Natural killer cell (primary cell): ENCODE measurements at regions not wholly inside any gene's neighbourhood (a gene's known extent, or its start where the extent isn't known, plus 50 kb on each side); places are given as distances from the start of the nearest gene placed in this dataset.

Experiments
- ATAC-seq, 3 donors: fragments of 150-1000 bp in 2 of 3; fragments of 200-7000 bp in 1 of 3; cut with Tn5 transposase; 1 replicate in 1 of 3; 2 replicates in 2 of 3; pipeline ENCODE4 v1.10.0; 2021; ENCODE audit warnings: mild to moderate bottlenecking in 2 of 3, moderate library complexity in 2 of 3
- DNase-seq, 2 donors: peaks; one replicate each; pipeline versions ENCODE4 v3.0.0 to v3.0.0-alpha.2; 2013 to 2021; ENCODE audit warnings: mixed read lengths in 1 of 2
- H3K27ac ChIP-seq: one replicate; pipeline ENCODE4 v1.5.1; 2013; ENCODE audit warnings: mild to moderate bottlenecking, low read length
- H3K27me3 ChIP-seq: one replicate; pipeline ENCODE4 v1.6.1; 2013; ENCODE audit warnings: low read length; ENCODE audit not compliant: control insufficient read depth, insufficient read depth
- H3K36me3 ChIP-seq: one replicate; pipeline ENCODE4 v1.6.1; 2013; ENCODE audit warnings: low read length; ENCODE audit not compliant: control insufficient read depth, insufficient read depth
- H3K4me1 ChIP-seq: one replicate; pipeline ENCODE4 v1.6.1; 2013; ENCODE audit warnings: low read length; ENCODE audit not compliant: control insufficient read depth, insufficient read depth
- H3K4me3 ChIP-seq: one replicate; pipeline ENCODE4 v1.5.1; 2013; ENCODE audit warnings: low read length
- H3K9me3 ChIP-seq: one replicate; pipeline ENCODE4 v1.6.1; 2013; ENCODE audit warnings: low read length; ENCODE audit not compliant: control insufficient read depth, insufficient read depth
- H3K27ac Mint-ChIP-seq, 2 donors: one replicate each; pipeline ENCODE4 v1.8.0; 2022; ENCODE audit warnings: mild to moderate bottlenecking in 2 of 2, mixed read lengths in 2 of 2, moderate library complexity in 1 of 2
- H3K27me3 Mint-ChIP-seq, 2 donors: one replicate each; pipeline ENCODE4 v1.8.0; 2022; ENCODE audit warnings: low read depth in 2 of 2, mixed read lengths in 2 of 2
- H3K36me3 Mint-ChIP-seq: one replicate; pipeline ENCODE4 v1.8.0; 2022; ENCODE audit warnings: mixed read lengths
- H3K4me1 Mint-ChIP-seq, 2 donors: one replicate each; pipeline ENCODE4 v1.8.0; 2022; ENCODE audit warnings: mixed read lengths in 2 of 2
- H3K4me3 Mint-ChIP-seq: one replicate; pipeline ENCODE4 v1.8.0; 2022; ENCODE audit warnings: mild to moderate bottlenecking, moderate library complexity, mixed read lengths
- H3K9me3 Mint-ChIP-seq, 2 donors: one replicate each; pipeline ENCODE4 v1.8.0; 2022; ENCODE audit warnings: mixed read lengths in 2 of 2
- WGBS: methylation state at CpG from one replicate; pipeline ENCODE4 v1.1.7; 2013; ENCODE audit warnings: missing lambda C conversion rate; ENCODE audit not compliant: insufficient coverage; 5-methylcytosine and 5-hydroxymethylcytosine counted together
- intact Hi-C: fragments of 100-400 bp; cut with micrococcal nuclease; formaldehyde crosslinking; loops from one replicate; pipeline ENCODE4 v1.14.2; 2022
- TF ChIP-seq, protein P1 (sequence below): fragments of 200-600 bp; IDR thresholded peaks from one replicate; pipeline ENCODE4 v1.8.0; 2022; ENCODE audit warnings: antibody characterized with exemption

- no peaks in the 10 kb centered on the region for H3K9me3 ChIP-seq
- H3K4me1 ChIP-seq: no peaks in the 10 kb centered on the region
- H3K36me3 ChIP-seq: no peaks in the 10 kb centered on the region
- 88% methylated on average over 2 of the region's 2 CpGs for WGBS
- Mint-ChIP-seq H3K4me1 (no peaks in the 10 kb centered on the region), H3K27ac (no peak overlapping the region), H3K9me3 (no peaks in the 10 kb centered on the region), H3K36me3 (no peaks in the 10 kb centered on the region), H3K27me3 (peaks cover 0 to 6% of the 10 kb centered on the region in 2 donors), H3K4me3 (no peak overlapping the region)
- intact Hi-C loops: no loop called here
- no peaks in the 10 kb centered on the region for H3K27me3 ChIP-seq
- TF ChIP-seq, protein P1, sequence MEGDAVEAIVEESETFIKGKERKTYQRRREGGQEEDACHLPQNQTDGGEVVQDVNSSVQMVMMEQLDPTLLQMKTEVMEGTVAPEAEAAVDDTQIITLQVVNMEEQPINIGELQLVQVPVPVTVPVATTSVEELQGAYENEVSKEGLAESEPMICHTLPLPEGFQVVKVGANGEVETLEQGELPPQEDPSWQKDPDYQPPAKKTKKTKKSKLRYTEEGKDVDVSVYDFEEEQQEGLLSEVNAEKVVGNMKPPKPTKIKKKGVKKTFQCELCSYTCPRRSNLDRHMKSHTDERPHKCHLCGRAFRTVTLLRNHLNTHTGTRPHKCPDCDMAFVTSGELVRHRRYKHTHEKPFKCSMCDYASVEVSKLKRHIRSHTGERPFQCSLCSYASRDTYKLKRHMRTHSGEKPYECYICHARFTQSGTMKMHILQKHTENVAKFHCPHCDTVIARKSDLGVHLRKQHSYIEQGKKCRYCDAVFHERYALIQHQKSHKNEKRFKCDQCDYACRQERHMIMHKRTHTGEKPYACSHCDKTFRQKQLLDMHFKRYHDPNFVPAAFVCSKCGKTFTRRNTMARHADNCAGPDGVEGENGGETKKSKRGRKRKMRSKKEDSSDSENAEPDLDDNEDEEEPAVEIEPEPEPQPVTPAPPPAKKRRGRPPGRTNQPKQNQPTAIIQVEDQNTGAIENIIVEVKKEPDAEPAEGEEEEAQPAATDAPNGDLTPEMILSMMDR: no peak
- H3K4me3 ChIP-seq: no peak overlapping the region
- DNase-seq (no peak), ATAC-seq (no peak)
- H3K27ac ChIP-seq: no peak overlapping the region
Measured at GRCh38 chr6:139736325-139736906, 362.0 kb upstream of the CITED2 start.

GRCh38 chr6:139732451-139732850 is 358.0 kb upstream of the CITED2 start:
- Histone ChIP-seq H3K4me3 (no peak overlapping the region), H3K27me3 (no peaks in the 10 kb centered on the region), H3K27ac (no peak overlapping the region), H3K4me1 (no peaks in the 10 kb centered on the region), H3K9me3 (no peaks in the 10 kb centered on the region), H3K36me3 (no peaks in the 10 kb centered on the region)
- ATAC-seq (no peak), DNase-seq (no peak)
- Mint-ChIP-seq H3K27ac (no peak overlapping the region), H3K36me3 (no peaks in the 10 kb centered on the region), H3K27me3 (peaks cover 0 to 6% of the 10 kb centered on the region in 2 donors), H3K4me3 (no peak overlapping the region), H3K9me3 (no peaks in the 10 kb centered on the region), H3K4me1 (no peaks in the 10 kb centered on the region)
- intact Hi-C loops: no loop called here
- TF ChIP-seq, protein P1: no peak
- 87% methylated on average over 3 of the region's 3 CpGs for WGBS

DNA sequence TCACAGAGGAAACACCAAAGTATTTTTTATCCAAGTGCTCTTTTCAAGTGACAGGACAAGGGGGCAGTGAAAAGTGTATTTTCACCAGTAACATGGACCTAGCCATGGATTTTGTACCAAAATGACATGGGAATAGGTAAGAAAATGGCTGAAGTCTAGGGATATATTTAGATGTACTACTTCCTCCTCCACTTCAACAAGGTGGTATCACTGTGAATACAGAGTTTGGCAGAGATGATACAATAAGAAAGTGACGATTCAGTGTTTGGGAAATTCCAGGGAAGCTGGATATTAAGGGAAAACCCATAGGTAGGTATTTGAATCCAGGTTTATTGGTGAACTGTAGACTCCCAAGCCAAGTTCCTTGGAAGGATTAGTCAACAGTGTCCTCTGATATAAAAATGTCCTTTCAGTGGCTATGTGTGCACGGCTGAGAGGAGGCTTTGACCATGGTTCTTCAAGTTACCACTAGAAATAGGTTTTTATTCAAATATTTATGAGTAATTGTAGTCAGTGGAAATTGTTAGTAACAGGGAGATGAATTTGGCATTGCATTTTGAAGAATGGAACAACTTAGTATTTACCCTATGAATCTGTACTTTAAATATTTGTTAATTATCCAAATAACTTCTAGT is 356.0 kb upstream of the CITED2 start:
- TF ChIP-seq, protein P1: no peak
- no peaks in the 10 kb centered on the region for H3K9me3 ChIP-seq
- H3K36me3 Mint-ChIP-seq: no peaks in the 10 kb centered on the region
- DNase-seq: no peak
- H3K27me3 ChIP-seq: no peaks in the 10 kb centered on the region
- H3K9me3 Mint-ChIP-seq: no peaks in the 10 kb centered on the region
- no peak overlapping the region for H3K4me3 Mint-ChIP-seq
- 80% methylated on average over 2 of the region's 2 CpGs for WGBS
- H3K4me1 Mint-ChIP-seq: no peaks in the 10 kb centered on the region
- no peak overlapping the region for H3K4me3 ChIP-seq
- intact Hi-C loops: no loop called here
- H3K27me3 Mint-ChIP-seq: peaks cover 0 to 6% of the 10 kb centered on the region in 2 donors
- H3K27ac ChIP-seq: no peak overlapping the region
- no peaks in the 10 kb centered on the region for H3K4me1 ChIP-seq
- no peak overlapping the region for H3K27ac Mint-ChIP-seq
- ATAC-seq: no peak
- H3K36me3 ChIP-seq: no peaks in the 10 kb centered on the region
